Colonic mucosa (tissue), 4 donors: ENCODE measurements at regions not wholly inside any gene's neighbourhood (a gene's known extent, or its start where the extent isn't known, plus 50 kb on each side); places are given as distances from the start of the nearest gene placed in this dataset.

Experiments
- DNase-seq: peaks from one replicate; pipeline ENCODE4 v3.0.0-alpha.2; 2020
- H3K27ac ChIP-seq: fragments of 200-600 bp; one replicate; pipeline ENCODE4 v1.8.0; 2021
- H3K27me3 ChIP-seq: fragments of 200-600 bp; one replicate; pipeline ENCODE4 v1.8.0; 2021
- H3K36me3 ChIP-seq: fragments of 200-600 bp; one replicate; pipeline ENCODE4 v1.8.0; 2021
- H3K4me1 ChIP-seq: fragments of 200-600 bp; one replicate; pipeline ENCODE4 v1.8.0; 2021; ENCODE audit warnings: mild to moderate bottlenecking
- H3K4me3 ChIP-seq: fragments of 200-600 bp; one replicate; pipeline ENCODE4 v1.8.0; 2021
- H3K9ac ChIP-seq, 2 donors: one replicate each; pipeline ENCODE4 v1.7.0; 2013; ENCODE audit warnings: control low read depth in 2 of 2, low read depth in 2 of 2, low read length in 2 of 2
- H3K9me3 ChIP-seq: fragments of 200-600 bp; one replicate; pipeline ENCODE4 v1.8.0; 2021
- CTCF ChIP-seq: fragments of 200-600 bp; IDR thresholded peaks from one replicate; pipeline ENCODE4 v1.8.0; 2022; ENCODE audit warnings: antibody characterized with exemption, mild to moderate bottlenecking
- intact Hi-C: fragments of 100-400 bp; cut with DNase I; formaldehyde crosslinking; loops from one replicate; pipeline ENCODE4 v1.14.1; 2022
- donor health status: healthy.
- donor health status: DM: no; HTN: no; CAD: no.
- donor health status: DM: no; HTN: no; CAD: no.

- Histone ChIP-seq H3K9me3 (no peaks in the 10 kb centered on the region), H3K4me3 (no peak overlapping the region), H3K27me3 (no peaks in the 10 kb centered on the region), H3K36me3 (no peaks in the 10 kb centered on the region), H3K9ac (no peak overlapping the region), H3K4me1 (no peaks in the 10 kb centered on the region), H3K27ac (no peak overlapping the region)
- no peak for DNase-seq
- TF ChIP-seq CTCF, result no peak
- intact Hi-C loops, result no loop called here
Observed at GRCh38 chr1:166328956-166329355, 162.2 kb upstream of the FAM78B start.

GRCh38 chr1:166330096-166330495, 163.3 kb upstream of the FAM78B start:
- DNase-seq, result no peak
- TF ChIP-seq CTCF, result no peak
- no peaks in the 10 kb centered on the region for H3K27me3 ChIP-seq
- H3K9me3 ChIP-seq, result no peaks in the 10 kb centered on the region
- no peak overlapping the region for H3K9ac ChIP-seq
- no peaks in the 10 kb centered on the region for H3K36me3 ChIP-seq
- H3K27ac ChIP-seq, result no peak overlapping the region
- no peaks in the 10 kb centered on the region for H3K4me1 ChIP-seq
- no peak overlapping the region for H3K4me3 ChIP-seq
- intact Hi-C loops, result no loop called here

GRCh38 chr1:166338105-166338504, 171.3 kb upstream of the FAM78B start:
- H3K4me3 ChIP-seq, result no peak overlapping the region
- H3K9me3 ChIP-seq, result no peaks in the 10 kb centered on the region
- no peak overlapping the region for H3K9ac ChIP-seq
- H3K36me3 ChIP-seq, result no peaks in the 10 kb centered on the region
- no peaks in the 10 kb centered on the region for H3K27me3 ChIP-seq
- no peak for DNase-seq
- H3K4me1 ChIP-seq, result no peaks in the 10 kb centered on the region
- no peak overlapping the region for H3K27ac ChIP-seq
- no peak for TF ChIP-seq CTCF
- intact Hi-C loops, result no loop called here

GRCh38 chr1:166340709-166341108, 173.9 kb upstream of the FAM78B start:
- Histone ChIP-seq H3K9ac (no peak overlapping the region), H3K36me3 (no peaks in the 10 kb centered on the region), H3K4me3 (no peak overlapping the region), H3K27ac (no peak overlapping the region), H3K4me1 (no peaks in the 10 kb centered on the region), H3K9me3 (no peaks in the 10 kb centered on the region), H3K27me3 (no peaks in the 10 kb centered on the region)
- intact Hi-C loops, result no loop called here
- no peak for DNase-seq
- no peak for TF ChIP-seq CTCF

- Histone ChIP-seq H3K27me3 (no peaks in the 10 kb centered on the region), H3K4me1 (no peaks in the 10 kb centered on the region), H3K36me3 (no peaks in the 10 kb centered on the region), H3K9me3 (no peaks in the 10 kb centered on the region), H3K4me3 (no peak overlapping the region), H3K9ac (no peak overlapping the region), H3K27ac (no peak overlapping the region)
- intact Hi-C loops, result no loop called here
- TF ChIP-seq CTCF, result no peak
- no peak for DNase-seq
Observed at GRCh38 chr1:166343276-166343675, 176.5 kb upstream of the FAM78B start.

- intact Hi-C loops, result no loop called here
- Histone ChIP-seq H3K27me3 (no peaks in the 10 kb centered on the region), H3K9me3 (no peaks in the 10 kb centered on the region), H3K27ac (no peak overlapping the region), H3K4me1 (no peaks in the 10 kb centered on the region), H3K36me3 (no peaks in the 10 kb centered on the region), H3K9ac (no peak overlapping the region), H3K4me3 (no peak overlapping the region)
- DNase-seq, result no peak
- no peak for TF ChIP-seq CTCF
Observed at GRCh38 chr1:166350490-166350889, 183.7 kb upstream of the FAM78B start.
